ENCODE measurements at regions not wholly inside any gene's neighbourhood (a gene's known extent, or its start where the extent isn't known, plus 50 kb on each side); places are given as distances from the start of the nearest gene placed in this dataset.

- TF ChIP-seq, protein P1, sequence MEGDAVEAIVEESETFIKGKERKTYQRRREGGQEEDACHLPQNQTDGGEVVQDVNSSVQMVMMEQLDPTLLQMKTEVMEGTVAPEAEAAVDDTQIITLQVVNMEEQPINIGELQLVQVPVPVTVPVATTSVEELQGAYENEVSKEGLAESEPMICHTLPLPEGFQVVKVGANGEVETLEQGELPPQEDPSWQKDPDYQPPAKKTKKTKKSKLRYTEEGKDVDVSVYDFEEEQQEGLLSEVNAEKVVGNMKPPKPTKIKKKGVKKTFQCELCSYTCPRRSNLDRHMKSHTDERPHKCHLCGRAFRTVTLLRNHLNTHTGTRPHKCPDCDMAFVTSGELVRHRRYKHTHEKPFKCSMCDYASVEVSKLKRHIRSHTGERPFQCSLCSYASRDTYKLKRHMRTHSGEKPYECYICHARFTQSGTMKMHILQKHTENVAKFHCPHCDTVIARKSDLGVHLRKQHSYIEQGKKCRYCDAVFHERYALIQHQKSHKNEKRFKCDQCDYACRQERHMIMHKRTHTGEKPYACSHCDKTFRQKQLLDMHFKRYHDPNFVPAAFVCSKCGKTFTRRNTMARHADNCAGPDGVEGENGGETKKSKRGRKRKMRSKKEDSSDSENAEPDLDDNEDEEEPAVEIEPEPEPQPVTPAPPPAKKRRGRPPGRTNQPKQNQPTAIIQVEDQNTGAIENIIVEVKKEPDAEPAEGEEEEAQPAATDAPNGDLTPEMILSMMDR (IDR thresholded peaks at IDR 0.05) = no peak
- TF ChIP-seq POLR2AphosphoS5 (IDR thresholded peaks at IDR 0.05; ENCODE audit: low read depth, low read length) = no peak
- no peak for TF ChIP-seq SIN3A (IDR thresholded peaks at IDR 0.05; ENCODE audit: borderline replicate concordance, insufficient read depth, low read depth, low read length)
- no peak for TF ChIP-seq TCF7L2 (IDR thresholded peaks at IDR 0.05; ENCODE audit: low read depth, low read length)
- TF ChIP-seq, protein P2, sequence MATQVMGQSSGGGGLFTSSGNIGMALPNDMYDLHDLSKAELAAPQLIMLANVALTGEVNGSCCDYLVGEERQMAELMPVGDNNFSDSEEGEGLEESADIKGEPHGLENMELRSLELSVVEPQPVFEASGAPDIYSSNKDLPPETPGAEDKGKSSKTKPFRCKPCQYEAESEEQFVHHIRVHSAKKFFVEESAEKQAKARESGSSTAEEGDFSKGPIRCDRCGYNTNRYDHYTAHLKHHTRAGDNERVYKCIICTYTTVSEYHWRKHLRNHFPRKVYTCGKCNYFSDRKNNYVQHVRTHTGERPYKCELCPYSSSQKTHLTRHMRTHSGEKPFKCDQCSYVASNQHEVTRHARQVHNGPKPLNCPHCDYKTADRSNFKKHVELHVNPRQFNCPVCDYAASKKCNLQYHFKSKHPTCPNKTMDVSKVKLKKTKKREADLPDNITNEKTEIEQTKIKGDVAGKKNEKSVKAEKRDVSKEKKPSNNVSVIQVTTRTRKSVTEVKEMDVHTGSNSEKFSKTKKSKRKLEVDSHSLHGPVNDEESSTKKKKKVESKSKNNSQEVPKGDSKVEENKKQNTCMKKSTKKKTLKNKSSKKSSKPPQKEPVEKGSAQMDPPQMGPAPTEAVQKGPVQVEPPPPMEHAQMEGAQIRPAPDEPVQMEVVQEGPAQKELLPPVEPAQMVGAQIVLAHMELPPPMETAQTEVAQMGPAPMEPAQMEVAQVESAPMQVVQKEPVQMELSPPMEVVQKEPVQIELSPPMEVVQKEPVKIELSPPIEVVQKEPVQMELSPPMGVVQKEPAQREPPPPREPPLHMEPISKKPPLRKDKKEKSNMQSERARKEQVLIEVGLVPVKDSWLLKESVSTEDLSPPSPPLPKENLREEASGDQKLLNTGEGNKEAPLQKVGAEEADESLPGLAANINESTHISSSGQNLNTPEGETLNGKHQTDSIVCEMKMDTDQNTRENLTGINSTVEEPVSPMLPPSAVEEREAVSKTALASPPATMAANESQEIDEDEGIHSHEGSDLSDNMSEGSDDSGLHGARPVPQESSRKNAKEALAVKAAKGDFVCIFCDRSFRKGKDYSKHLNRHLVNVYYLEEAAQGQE (IDR thresholded peaks at IDR 0.05; ENCODE audit: insufficient read depth in 1 of 2, low read depth in 2 of 2, low read length in 1 of 2) = no peak
Measured at GRCh38 chr15:19943515-19943914, 598.1 kb downstream of the GOLGA6L6 start.

All from Panc1 (cell line).